ENCODE measurements at regions not wholly inside any gene's neighbourhood (a gene's known extent, or its start where the extent isn't known, plus 50 kb on each side); places are given as distances from the start of the nearest gene placed in this dataset.

- no peak for DNase-seq (ENCODE audit: low spot score)
Measured at GRCh38 chr1:2971101-2971501, 50.2 kb upstream of the ACTRT2 start.
